CD14-positive monocyte (primary cell): ENCODE measurements at regions not wholly inside any gene's neighbourhood (a gene's known extent, or its start where the extent isn't known, plus 50 kb on each side); places are given as distances from the start of the nearest gene placed in this dataset.

Experiments
- DNase-seq, 3 donors: peaks; one replicate each; pipeline ENCODE4 v3.0.0-alpha.2; 2011 to 2022
- H2AFZ ChIP-seq: 2 replicates; pipeline ENCODE4 v1.6.0; 2012; ENCODE audit warnings: mild to moderate bottlenecking, low read depth, low read length, inconsistent platforms; ENCODE audit not compliant: insufficient read depth, poor library complexity, severe bottlenecking
- H3K27ac ChIP-seq, 2 donors: 1 replicate in 1 of 2; 2 replicates in 1 of 2; pipeline ENCODE4 v1.5.1; 2012 to 2013; ENCODE audit warnings: low read length in 2 of 2, control low read depth in 1 of 2, inconsistent platforms in 1 of 2, low read depth in 1 of 2, mild to moderate bottlenecking in 1 of 2
- H3K27me3 ChIP-seq, 2 donors: one replicate each; pipeline versions ENCODE4 v1.6.0 to v1.6.1; 2011 to 2013; ENCODE audit warnings: low read length in 2 of 2; ENCODE audit not compliant: control insufficient read depth in 2 of 2, insufficient read depth in 2 of 2
- H3K36me3 ChIP-seq, 2 donors: replicated peaks in 1 of 2; 1 replicate in 1 of 2; 2 replicates in 1 of 2; pipeline versions ENCODE4 v1.5.1 to v1.6.1; 2012 to 2013; ENCODE audit warnings: low read length in 2 of 2, control low read depth in 1 of 2, inconsistent platforms in 1 of 2, mild to moderate bottlenecking in 1 of 2; ENCODE audit not compliant: insufficient read depth in 2 of 2, control insufficient read depth in 1 of 2
- H3K4me1 ChIP-seq, 2 donors: 1 replicate in 1 of 2; 2 replicates in 1 of 2; pipeline versions ENCODE4 v1.5.1 to v1.6.1; 2012 to 2013; ENCODE audit warnings: low read length in 2 of 2, control low read depth in 1 of 2, inconsistent platforms in 1 of 2, mild to moderate bottlenecking in 1 of 2, moderate library complexity in 1 of 2; ENCODE audit not compliant: insufficient read depth in 2 of 2, control insufficient read depth in 1 of 2
- H3K4me2 ChIP-seq: replicated peaks from 2 replicates; pipeline ENCODE3; 2012; ENCODE audit warnings: low read length, moderate library complexity, mild to moderate bottlenecking; ENCODE audit not compliant: poor library complexity, severe bottlenecking; ENCODE audit errors: extremely low read depth
- H3K4me3 ChIP-seq, 3 experiments: fragments of 200-600 bp in 1 of 3; sonication (generic) in 1 of 3; replicated peaks in 1 of 3; 1 replicate in 2 of 3; 2 replicates in 1 of 3; pipeline ENCODE4 v1.5.1; 2011 to 2013; ENCODE audit warnings: low read length in 3 of 3, mild to moderate bottlenecking in 3 of 3, control low read depth in 2 of 3, low read depth in 2 of 3, inconsistent platforms in 1 of 3, moderate library complexity in 1 of 3
- H3K79me2 ChIP-seq: 2 replicates; pipeline ENCODE4 v1.6.0; 2012; ENCODE audit warnings: mild to moderate bottlenecking, control low read depth, inconsistent platforms, low read length, moderate library complexity; ENCODE audit not compliant: insufficient read depth
- H3K9ac ChIP-seq: 2 replicates; pipeline ENCODE4 v1.6.0; 2017; ENCODE audit warnings: low read length, mild to moderate bottlenecking; ENCODE audit not compliant: insufficient read depth, poor library complexity, severe bottlenecking
- H3K9me3 ChIP-seq, 2 donors: replicated peaks in 1 of 2; 1 replicate in 1 of 2; 2 replicates in 1 of 2; pipeline versions ENCODE4 v1.5.1 to v1.6.1; 2012 to 2013; ENCODE audit warnings: low read length in 2 of 2, control low read depth in 1 of 2; ENCODE audit not compliant: control insufficient read depth in 1 of 2, insufficient read depth in 1 of 2
- H4K20me1 ChIP-seq: 2 replicates; pipeline ENCODE4 v1.6.0; 2012; ENCODE audit warnings: mild to moderate bottlenecking, low read length, control low read depth, moderate library complexity; ENCODE audit not compliant: insufficient read depth
- H3K27ac Mint-ChIP-seq, 7 donors: one replicate each; pipeline ENCODE4 v1.8.0; 2020; ENCODE audit warnings: mild to moderate bottlenecking in 7 of 7, mixed read lengths in 7 of 7, moderate library complexity in 6 of 7, inconsistent platforms in 2 of 7
- H3K27me3 Mint-ChIP-seq, 3 donors: one replicate each; pipeline ENCODE4 v1.8.0; 2021 to 2022; ENCODE audit warnings: low read depth in 3 of 3, mild to moderate bottlenecking in 3 of 3, mixed read lengths in 3 of 3, moderate library complexity in 3 of 3, inconsistent platforms in 1 of 3
- H3K36me3 Mint-ChIP-seq, 2 donors: one replicate each; pipeline ENCODE4 v1.8.0; 2020; ENCODE audit warnings: mixed read lengths in 2 of 2, inconsistent platforms in 1 of 2, mild to moderate bottlenecking in 1 of 2
- H3K4me1 Mint-ChIP-seq: one replicate; pipeline ENCODE4 v1.8.0; 2020; ENCODE audit warnings: mild to moderate bottlenecking, mixed read lengths
- H3K4me3 Mint-ChIP-seq, 2 donors: one replicate each; pipeline ENCODE4 v1.8.0; 2020; ENCODE audit warnings: mild to moderate bottlenecking in 2 of 2, mixed read lengths in 2 of 2, moderate library complexity in 1 of 2
- H3K9me3 Mint-ChIP-seq, 7 donors: one replicate each; pipeline ENCODE4 v1.8.0; 2020 to 2022; ENCODE audit warnings: mixed read lengths in 7 of 7, mild to moderate bottlenecking in 6 of 7, moderate library complexity in 6 of 7, inconsistent platforms in 2 of 7
- CTCF ChIP-seq: fragments of 200-600 bp; IDR thresholded peaks from one replicate; pipeline ENCODE4 v1.8.0; 2022; ENCODE audit warnings: antibody characterized with exemption, mild to moderate bottlenecking
- WGBS: methylation state at CpG from one replicate; pipeline ENCODE4 v1.1.5; 2013; ENCODE audit warnings: missing lambda C conversion rate; ENCODE audit not compliant: insufficient coverage; 5-methylcytosine and 5-hydroxymethylcytosine counted together
- intact Hi-C, 2 donors: fragments of 100-400 bp; cut with micrococcal nuclease; formaldehyde crosslinking; loops; one replicate each; pipeline versions ENCODE4 v1.15.0 to v1.15.1; 2023

- H3K9ac ChIP-seq, result no peak overlapping the region
- H4K20me1 ChIP-seq, result no peaks in the 10 kb centered on the region
- Mint-ChIP-seq H3K4me3 (no peak overlapping the region), H3K27me3 (peaks cover 2 to 4% (median 3%) of the 10 kb centered on the region in 3 donors), H3K27ac (peak overlapping the region in 1 of 7 donors; percentile 40), H3K36me3 (no peaks in the 10 kb centered on the region), H3K9me3 (no peaks in the 10 kb centered on the region), H3K4me1 (no peaks in the 10 kb centered on the region)
- DNase-seq, result no peak
- H3K27ac ChIP-seq, result no peak overlapping the region
- no peak for TF ChIP-seq CTCF
- H3K4me2 ChIP-seq, result no peak overlapping the region
- H3K4me1 ChIP-seq, result no peaks in the 10 kb centered on the region
- no peak overlapping the region for H3K4me3 ChIP-seq
- no peaks in the 10 kb centered on the region for H3K9me3 ChIP-seq
- intact Hi-C loops, result no loop called here
- H3K27me3 ChIP-seq, result no peaks in the 10 kb centered on the region
- WGBS, result 95% methylated on average over 31 of the region's 34 CpGs
- H3K36me3 ChIP-seq, result no peaks in the 10 kb centered on the region
- H2AFZ ChIP-seq, result no peak overlapping the region
- no peaks in the 10 kb centered on the region for H3K79me2 ChIP-seq
Measured at GRCh38 chr11:70552167-70553150, 154.1 kb downstream of the CTTN start.

- no peaks in the 10 kb centered on the region for H3K4me1 Mint-ChIP-seq
- no peaks in the 10 kb centered on the region for H3K79me2 ChIP-seq
- no peaks in the 10 kb centered on the region for H3K9me3 Mint-ChIP-seq
- WGBS, result no CpG with 5 or more reads among the region's 5 CpGs
- no peaks in the 10 kb centered on the region for H3K36me3 ChIP-seq
- no peak overlapping the region for H3K27ac ChIP-seq
- no peaks in the 10 kb centered on the region for H3K9me3 ChIP-seq
- H3K27me3 Mint-ChIP-seq, result peaks cover 3 to 6% (median 3%) of the 10 kb centered on the region in 3 donors
- intact Hi-C loops, result no loop called here
- H4K20me1 ChIP-seq, result no peaks in the 10 kb centered on the region
- no peaks in the 10 kb centered on the region for H3K27me3 ChIP-seq
- H3K4me3 Mint-ChIP-seq, result no peak overlapping the region
- no peak overlapping the region for H2AFZ ChIP-seq
- H3K27ac Mint-ChIP-seq, result no peak overlapping the region
- no peaks in the 10 kb centered on the region for H3K4me1 ChIP-seq
- TF ChIP-seq CTCF, result no peak
- H3K36me3 Mint-ChIP-seq, result no peaks in the 10 kb centered on the region
- no peak overlapping the region for H3K4me2 ChIP-seq
- no peak overlapping the region for H3K4me3 ChIP-seq
- H3K9ac ChIP-seq, result no peak overlapping the region
- DNase-seq, result no peak
Measured at GRCh38 chr11:70555078-70555477, 156.7 kb downstream of the CTTN start.
